PFSK-1 (cell line): ENCODE measurements at regions not wholly inside any gene's neighbourhood (a gene's known extent, or its start where the extent isn't known, plus 50 kb on each side); places are given as distances from the start of the nearest gene placed in this dataset.

Experiments
- POLR2AphosphoS5 ChIP-seq: IDR thresholded peaks from 2 replicates; pipeline ENCODE4 v1.6.1; 2012; ENCODE audit warnings: low read depth, mild to moderate bottlenecking, control low read depth, low read length, moderate library complexity
- REST ChIP-seq, 2 experiments: IDR thresholded peaks; 2 replicates each; pipeline versions ENCODE4 v1.6.1 to v1.8.0; 2011 to 2012; ENCODE audit warnings: low read depth in 2 of 2, low read length in 2 of 2, control low read depth in 1 of 2, inconsistent platforms in 1 of 2, mild to moderate bottlenecking in 1 of 2, moderate library complexity in 1 of 2; ENCODE audit not compliant: insufficient read depth in 1 of 2
- SIN3A ChIP-seq: IDR thresholded peaks from 2 replicates; pipeline ENCODE4 v1.6.1; 2012; ENCODE audit warnings: mild to moderate bottlenecking, low read length, moderate library complexity, borderline replicate concordance; ENCODE audit not compliant: insufficient read depth
- TAF1 ChIP-seq: IDR thresholded peaks from 2 replicates; pipeline ENCODE4 v1.6.1; 2012; ENCODE audit warnings: low read length, control low read depth, borderline replicate concordance; ENCODE audit not compliant: insufficient read depth

- TF ChIP-seq POLR2AphosphoS5 (no peak), REST (IDR thresholded peaks at IDR 0.05; ENCODE audit: insufficient read depth in 1 of 2, low read depth in 2 of 2, low read length in 2 of 2) (no peak), SIN3A (no peak), TAF1 (no peak)
These were observed 588.8 kb downstream of the PLA2G4A start for GRCh38 chr1:187417520-187417919.
